Posterior vena cava (tissue), 2 donors: ENCODE measurements at regions not wholly inside any gene's neighbourhood (a gene's known extent, or its start where the extent isn't known, plus 50 kb on each side); places are given as distances from the start of the nearest gene placed in this dataset.

ENCODE experiments used
- DNase-seq: peaks from one replicate; pipeline ENCODE4 v3.0.0-alpha.2; 2020; ENCODE audit warnings: low spot score
- intact Hi-C, 2 donors: fragments of 100-400 bp; cut with DNase I; formaldehyde crosslinking; loops; one replicate each; pipeline versions ENCODE4 v1.14.1 to v1.14.2; 2022 to 2023
- donor health status: DM: yes; HTN: yes; CAD: no.
- donor health status: DM: yes; HTN: yes; CAD: no.

DNA sequence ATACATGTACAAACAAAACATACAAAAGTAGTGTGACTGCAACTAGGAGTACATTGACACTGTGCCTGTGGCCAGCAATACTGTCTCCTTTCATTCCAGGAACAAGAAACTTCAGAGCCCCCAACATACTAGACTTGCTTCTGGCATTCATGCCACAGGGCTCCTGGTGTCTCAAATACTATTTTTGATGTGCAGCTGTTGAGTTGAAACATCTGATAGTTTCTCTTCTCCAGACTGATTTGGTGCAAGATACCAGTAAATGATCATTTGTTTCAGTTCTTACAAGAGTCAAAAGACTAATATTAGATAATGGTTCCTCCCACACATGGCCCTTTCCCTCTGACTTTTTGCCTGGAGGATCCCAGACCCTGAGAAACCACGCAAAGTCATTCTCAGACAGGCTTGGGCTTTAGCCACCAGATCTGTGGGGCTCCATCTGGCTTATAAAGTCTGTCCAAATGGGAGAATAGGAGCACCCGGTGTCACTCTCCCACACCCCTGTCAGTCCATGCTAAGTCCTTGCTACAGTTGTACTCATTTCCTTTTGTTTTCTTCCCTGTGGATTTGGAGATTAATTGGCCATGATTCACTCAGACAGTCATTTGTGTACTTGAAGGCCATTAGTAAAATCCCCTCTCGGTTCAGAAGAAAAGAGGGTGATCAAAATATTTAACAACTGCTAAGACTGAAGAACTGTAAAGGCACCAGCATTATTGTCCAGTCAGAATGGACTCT, 163.5 kb upstream of the RUNX1 start:
- intact Hi-C loops, result no loop called here

DNA sequence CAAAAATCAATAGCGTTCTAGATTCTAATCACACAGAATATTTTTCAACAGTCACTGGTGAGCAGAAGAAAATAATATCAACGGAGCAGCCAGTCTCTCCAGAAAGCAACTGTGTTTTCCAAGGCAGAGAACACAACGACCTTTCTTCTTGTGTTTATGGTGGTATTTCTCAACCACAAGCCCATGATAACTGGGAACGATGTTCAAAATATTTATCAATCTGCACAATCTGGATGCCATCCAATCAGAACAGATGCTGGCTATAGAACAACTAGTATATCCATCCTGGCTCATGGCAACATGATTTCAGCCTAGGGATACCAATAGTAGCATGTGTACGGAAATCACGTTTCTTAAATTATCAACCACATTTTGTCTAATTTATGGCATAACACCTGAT, 162.7 kb upstream of the RUNX1 start:
- intact Hi-C loops, result no loop called here
- no peak for DNase-seq

More for the DNA sequence above, 163.5 kb upstream of the RUNX1 start:
- DNase-seq, result no peak

DNA sequence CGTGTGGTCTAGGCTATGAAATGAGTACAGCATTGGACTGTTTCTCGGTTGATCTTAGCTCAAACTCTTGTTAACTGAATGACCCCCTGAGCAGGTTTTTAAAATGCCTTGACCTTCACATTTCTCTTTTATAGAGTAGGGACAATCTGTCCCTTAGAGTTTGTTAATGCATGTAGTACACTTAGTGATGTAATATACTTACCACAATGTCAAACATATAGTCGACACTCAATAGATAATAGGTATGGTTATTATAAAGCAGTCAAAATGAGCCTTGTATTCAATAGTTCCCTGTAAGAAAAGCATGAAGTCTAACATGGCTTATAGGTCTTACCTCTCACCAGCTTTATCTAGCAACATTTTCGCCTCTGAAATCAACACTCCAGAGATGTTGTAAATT, 161.0 kb upstream of the RUNX1 start:
- intact Hi-C loops, result no loop called here
- no peak for DNase-seq

DNA sequence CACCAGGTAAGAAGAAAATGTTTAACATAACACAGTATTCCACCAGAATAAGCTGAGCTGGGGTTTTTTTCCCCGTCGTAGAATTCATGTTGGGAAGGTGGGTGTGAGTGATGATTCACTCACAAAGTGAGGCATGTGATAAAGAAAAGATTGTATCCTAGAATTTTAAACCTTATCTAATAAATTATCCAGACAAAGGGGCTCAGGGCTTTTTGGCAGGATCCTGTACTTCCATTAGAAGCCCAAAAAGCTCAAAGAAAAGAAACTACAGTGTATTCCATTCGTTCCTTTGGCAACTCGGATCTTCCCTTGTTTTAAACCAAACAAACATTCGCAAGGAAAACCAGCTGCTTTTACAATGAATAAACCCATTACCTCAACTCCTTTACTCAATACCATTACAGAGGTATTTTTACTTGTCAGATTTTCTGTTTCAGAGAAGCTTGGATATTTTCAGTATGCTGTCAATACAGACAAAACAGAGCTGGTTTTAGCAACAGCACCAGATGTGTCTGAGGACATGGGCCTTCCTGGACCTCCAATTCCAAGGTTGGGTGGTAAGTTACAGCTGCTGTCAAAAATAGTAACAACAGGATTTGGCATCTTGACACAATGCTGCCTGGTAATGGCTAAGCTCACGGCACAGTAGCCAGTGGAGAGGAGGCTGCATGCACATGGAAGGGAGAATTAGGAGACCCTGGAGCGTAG, 159.9 kb upstream of the RUNX1 start:
- DNase-seq, result no peak
- intact Hi-C loops, result no loop called here

DNA sequence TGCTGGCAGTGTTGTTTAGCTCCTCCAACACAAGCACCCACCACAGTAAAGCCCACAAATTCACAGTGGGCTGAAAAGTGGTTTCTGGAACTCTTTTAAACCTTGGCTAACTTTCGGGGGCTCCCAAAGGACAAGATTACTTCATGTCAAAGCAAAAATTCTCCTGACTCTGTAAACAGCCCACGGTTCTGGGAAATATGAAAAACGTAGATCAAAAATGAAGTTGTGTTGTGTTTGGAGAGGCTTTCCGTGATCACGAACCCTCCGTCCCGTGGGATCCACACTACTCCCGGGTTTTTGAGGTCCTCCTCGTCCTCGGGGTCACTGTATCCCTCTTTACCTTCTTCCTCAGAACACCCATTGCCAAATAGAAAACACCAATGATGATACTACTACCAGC, 159.0 kb upstream of the RUNX1 start:
- intact Hi-C loops, result no loop called here
- DNase-seq, result no peak

DNA sequence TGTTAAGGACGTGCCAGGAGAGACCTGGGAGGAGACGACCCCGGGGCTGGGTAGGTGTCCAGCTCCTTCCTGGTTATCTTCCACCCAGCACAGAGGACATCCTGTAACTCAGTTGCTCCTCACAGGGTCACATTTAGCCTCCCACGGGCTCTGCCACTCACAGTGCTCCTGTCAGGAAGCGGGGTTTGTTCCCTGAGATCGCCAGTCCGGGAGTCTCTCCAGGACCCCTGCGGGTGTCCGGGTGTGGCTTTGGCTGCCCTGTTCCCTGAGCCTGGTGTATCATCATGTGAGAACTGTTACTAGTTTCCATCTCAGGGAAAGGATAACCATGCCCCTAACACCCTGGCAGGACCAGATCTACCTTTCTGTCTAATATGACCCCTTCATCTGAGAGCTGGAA, 158.2 kb upstream of the RUNX1 start:
- intact Hi-C loops, result no loop called here

DNA sequence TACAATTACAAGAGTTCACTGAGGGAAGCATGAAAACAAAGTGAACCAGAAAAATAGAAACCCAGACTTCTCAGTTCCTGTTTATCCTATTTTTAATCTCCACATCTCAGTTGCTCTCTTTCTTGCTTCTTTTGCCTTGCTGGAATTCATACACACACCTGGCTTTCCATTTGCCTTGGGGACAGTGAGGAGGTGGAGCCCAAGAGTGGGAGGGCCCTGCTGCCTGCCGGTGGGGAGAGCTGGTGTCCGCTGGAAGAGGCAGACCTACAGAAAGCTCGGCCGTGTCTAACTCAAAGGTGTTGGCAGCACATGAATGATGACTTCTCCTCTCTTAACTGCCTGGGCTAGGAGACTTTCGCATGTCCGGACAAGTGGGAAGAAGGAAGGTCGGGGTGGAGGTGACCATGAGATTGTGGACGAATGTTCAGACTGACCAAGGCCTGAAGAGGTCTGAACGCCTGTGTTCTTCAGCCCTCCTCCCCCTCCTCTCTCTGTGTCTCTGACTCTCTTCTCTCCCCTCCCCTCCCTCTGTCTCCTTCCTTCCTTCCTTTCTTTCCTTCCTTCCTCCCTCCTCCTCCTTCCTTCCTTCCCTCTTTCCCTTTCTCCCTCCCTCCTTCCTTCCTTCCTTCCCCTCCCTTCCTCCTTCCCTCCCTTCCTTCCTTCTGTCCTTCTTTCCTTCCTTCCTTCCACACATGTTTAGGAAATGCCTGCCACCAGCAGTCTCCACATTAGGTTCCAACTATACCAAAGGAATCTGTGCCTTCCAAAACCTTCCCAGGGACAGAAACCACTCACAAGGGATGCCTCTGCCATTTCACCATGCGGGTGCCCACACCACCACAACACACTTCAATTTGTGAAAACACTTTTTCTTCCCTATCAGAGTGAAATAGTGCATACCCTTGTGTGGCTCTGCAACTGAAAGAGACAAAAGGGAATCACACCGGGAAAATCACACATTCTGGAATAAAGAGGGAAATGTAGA, 157.3 kb upstream of the RUNX1 start:
- intact Hi-C loops, result no loop called here
- no peak for DNase-seq

More for the DNA sequence above, 158.2 kb upstream of the RUNX1 start:
- no peak for DNase-seq

DNA sequence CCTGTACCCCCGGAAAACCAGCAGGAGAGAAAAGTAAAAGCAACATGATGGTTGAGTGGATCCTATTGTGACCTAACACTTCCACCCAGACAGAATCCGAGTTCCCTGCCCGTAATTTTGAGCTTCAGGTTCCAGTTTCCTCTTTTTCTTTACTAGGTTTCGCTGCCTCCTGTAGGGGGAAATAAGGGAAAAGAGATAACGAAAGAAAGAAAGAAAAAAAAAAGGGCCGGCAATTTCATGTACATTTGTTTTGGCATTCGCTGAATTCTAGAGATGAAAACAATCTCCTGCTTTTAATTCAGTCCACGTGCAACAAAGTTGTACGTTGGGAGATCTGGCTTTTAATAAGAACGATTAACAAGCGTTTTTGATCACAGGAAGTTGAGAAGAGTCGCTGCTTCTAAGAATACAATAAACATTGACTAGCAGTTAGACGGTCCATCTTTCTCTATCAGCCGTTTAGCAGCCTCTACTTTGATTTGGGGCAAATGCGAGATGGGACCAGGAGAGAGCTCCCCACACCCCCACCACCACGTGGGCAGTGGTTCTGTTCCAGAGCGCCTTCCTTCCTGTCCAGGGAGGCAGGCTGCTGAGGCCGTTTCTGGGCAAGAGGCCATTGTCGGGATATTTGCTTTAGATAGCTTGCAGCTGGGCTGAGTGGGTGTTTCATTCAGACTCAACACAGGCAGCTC, 155.9 kb upstream of the RUNX1 start:
- intact Hi-C loops, result no loop called here
- DNase-seq, result peak; percentile 90

DNA sequence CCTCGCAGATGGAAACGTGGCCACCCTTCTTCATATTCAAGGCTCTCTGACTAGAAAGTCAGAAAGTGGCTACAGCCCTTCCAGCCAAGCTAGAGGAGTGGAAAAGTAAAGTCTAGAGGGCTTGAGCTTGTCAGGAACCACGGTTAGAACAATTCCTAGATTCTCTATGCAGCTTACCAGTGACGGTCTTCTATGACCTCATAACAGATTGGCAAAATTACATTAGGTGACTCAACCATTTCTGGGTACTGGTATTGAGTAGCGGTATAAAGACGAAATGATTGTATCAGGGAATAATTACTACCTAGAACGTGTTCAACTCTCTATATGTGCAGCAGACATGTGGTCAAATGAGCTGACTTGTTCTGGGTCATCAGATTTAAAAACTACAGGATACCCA, 155.0 kb upstream of the RUNX1 start:
- DNase-seq, result no peak
- intact Hi-C loops, result no loop called here

DNA sequence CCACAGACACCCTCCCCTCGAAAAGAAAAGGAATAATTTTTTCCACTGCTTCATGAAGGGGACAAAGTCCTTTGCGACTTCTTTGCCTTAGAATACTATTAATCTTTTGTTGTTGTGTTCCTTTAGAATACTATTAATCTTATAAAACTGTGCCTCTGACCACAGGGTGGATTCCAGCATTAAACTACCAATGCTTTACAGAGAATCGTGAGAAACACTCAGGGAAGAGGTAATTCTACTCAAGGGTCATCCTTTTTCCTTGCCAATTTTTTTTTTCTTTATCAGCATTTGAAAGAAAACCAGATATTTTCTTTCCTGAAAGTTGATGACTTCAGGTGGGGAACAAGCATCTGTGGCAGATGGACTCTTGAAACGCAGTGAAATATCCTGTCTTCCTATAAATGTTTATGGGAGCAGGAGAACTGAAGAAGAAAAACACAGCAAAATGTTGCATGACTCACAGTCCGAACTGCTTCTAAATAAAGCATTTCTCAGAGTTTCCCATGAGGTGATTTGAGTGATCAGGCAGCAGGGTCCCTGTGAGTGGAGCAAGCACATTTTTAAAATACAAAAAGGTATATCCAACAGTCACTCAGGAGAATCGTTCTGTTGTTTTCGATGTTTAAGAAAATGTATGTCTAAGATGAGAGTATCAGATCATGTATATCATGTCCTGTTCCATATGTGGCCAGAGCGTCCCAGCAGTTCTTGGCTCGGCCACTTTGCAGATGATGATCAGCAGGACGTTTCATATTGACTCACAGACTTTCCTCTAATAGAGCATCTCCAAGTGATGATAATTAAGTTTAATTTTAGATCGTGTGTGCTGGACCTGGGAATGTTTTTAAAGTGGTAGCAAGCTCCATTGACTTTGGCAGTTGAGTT, 154.2 kb upstream of the RUNX1 start:
- intact Hi-C loops, result no loop called here
- no peak for DNase-seq

DNA sequence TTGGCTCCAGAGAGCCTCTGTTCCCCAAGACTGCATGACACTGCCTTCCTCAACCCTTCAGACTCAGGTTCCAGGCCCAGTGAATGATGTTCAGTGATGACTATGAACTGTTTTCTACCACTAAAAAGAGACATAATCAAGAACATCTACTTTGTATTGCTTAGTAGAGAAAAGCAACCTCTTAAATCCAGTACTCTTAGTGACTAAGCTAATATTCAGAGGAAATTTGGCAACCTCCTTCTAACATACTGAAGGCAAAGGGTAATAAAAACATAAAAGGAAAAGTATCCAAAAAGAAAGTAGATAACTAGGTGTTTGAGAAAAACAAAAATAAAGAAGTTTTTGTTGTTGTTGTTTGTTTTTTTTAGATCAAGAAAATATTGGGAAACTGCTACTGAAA, 153.3 kb upstream of the RUNX1 start:
- DNase-seq, result no peak
- intact Hi-C loops, result no loop called here

DNA sequence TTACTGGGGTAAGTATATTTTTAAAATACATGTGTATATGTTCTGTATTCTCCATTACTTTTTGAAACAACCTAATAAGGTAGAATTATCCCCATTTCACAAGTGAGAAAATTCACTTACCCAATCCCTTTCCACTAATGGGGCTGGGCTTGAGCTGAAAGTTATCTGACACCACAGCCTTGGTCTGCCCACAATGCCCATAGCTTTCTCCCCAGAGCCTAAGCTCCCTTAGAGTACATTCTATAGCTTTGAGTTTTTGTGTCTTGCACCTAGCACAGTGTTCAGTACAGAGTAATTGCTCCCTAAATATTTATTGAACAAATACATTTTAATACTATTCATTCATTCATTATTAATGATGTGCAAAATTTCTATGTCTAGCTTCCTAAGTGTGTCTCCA, 152.7 kb upstream of the RUNX1 start:
- intact Hi-C loops, result no loop called here
- no peak for DNase-seq

DNA sequence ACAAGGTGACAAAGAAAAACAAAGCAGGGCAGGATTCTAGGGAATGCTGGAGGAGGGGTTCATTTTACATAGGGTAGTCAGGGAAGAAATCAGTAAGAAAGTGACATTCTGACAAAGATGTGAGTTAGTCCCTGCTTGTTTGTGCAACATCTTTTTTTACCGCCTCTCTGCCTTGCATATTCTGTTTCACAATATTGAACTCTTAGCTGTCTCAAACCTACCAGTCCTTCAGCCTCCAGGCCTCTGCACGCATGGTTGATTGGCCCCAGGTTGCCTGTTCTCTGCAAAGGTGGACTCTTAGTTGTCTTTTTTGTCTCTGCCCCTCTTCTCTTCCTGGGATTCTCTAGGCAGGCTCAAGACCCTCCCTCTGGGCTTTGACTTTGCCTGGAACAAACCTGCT, 152.2 kb upstream of the RUNX1 start:
- intact Hi-C loops, result no loop called here
- no peak for DNase-seq

DNA sequence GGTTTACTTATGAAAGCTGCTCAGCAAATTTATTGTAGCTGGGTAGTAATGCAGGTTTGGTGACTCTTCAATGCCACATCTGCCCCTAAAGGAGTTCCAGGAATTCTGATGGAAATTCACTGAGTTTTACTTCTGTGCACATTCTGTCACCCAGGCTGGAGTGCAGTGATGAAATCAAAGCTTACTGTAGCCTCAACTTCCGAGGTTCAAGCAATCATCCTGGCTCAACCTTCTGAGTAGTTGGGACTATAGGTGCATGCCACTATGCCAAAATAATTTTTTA, 150.6 kb upstream of the RUNX1 start:
- DNase-seq, result no peak
- intact Hi-C loops, result no loop called here

DNA sequence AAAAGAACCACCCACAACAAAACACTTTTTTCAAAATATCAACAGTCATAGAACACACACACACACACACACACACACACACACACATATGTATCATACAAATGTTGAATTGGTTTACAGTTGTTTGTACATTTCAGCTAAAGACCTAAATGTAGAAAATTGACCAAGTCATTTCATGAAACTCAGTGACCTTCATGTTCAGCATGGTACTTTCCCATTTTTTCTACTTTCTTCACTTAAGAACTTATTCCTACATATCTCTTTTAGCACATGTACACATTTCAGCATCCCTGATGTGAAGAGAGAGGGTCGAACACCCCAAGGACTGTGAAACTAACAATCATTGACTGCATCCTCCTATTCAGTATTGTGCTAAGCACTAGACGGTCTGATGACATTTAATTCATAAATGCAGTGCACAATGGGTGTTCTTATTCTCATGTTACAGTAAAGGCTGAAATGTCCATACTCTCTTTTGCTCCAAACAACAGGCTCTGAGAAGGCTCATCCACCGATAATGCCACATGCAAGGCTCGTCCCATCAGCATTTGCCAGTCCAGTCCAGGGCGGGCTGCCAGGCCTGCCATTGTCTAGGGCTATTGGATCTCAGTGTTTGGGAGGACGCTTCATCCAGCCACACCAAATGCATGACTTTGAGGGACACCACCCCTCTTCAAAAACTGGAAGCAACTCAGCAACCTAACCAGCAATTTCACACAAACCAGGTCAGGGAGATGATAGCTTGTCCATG, 150.1 kb upstream of the RUNX1 start:
- DNase-seq, result no peak
- intact Hi-C loops, result no loop called here

DNA sequence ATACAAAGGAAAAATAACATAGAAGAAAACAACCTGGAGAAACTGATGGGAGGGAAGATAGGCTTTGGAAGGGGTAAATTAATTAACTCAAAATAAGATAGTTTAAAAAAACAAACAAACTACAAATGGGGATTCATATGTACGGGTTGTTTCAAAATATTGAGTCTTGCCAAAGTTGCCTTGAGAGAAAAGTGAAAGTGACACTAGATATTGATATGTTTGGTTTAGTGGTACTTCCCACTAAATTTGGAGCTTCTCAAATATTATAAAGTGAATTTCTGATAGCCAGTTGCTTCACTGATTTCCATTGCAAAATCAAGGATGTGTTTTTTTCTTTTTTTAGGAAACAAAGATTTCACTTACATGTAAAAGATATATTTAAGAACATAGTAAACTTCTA, 149.5 kb upstream of the RUNX1 start:
- DNase-seq, result no peak
- intact Hi-C loops, result no loop called here

DNA sequence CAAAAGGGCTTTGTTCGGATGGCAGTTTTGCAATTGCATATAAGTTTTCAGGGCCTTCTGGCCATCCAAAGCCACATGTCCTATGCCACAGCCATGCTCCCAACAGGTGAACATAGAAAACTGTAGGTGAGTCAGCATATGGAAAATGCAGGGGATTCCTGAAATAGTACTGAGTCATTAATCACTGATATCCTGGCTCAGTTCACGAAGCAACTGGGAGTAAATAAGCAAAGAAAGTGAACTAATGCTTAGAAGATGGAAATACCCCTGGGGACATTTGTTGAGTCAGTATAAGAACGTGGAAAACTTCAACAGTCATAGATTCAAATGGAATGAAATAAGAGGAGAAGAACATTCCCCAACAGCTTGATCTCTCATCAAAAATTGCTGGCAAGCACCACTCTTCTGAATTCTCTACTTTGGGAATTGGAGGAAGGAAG, 148.9 kb upstream of the RUNX1 start:
- intact Hi-C loops, result no loop called here
- no peak for DNase-seq

DNA sequence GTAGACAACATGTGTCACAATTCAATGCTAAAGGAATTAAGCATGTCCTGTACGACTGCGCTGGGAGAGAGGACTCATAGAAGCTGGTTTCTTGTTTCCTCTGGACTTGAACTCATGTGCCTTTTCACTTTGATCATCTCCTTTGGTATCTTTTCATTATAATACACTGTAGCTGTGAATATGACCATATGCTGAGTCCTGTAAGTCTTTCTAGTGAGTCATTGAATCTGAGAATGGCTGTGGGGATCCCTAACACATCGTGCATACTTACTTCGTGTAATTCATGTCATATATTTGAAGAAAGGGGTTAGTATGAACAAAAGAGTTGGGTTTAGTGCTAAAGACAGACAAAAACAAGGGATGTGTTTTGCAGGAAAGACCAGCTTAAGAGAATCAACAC, 148.1 kb upstream of the RUNX1 start:
- intact Hi-C loops, result no loop called here
- DNase-seq, result no peak
